GM18505 (cell line): ENCODE measurements at regions not wholly inside any gene's neighbourhood (a gene's known extent, or its start where the extent isn't known, plus 50 kb on each side); places are given as distances from the start of the nearest gene placed in this dataset.
"Not testable (repeated sequence)": the region's sequence is repeated elsewhere in the genome, so short reads cannot be mapped to it uniquely, and the experiment has no call there.

ENCODE experiments used
- ATAC-seq: cut with Tn5 transposase; IDR thresholded peaks from one replicate; pipeline ENCODE4 v1.9.1; 2021; ENCODE audit not compliant: unreplicated experiment
- POLR2A ChIP-seq: IDR thresholded peaks from 4 replicates; pipeline ENCODE4 v1.6.1; 2011; ENCODE audit warnings: borderline replicate concordance; ENCODE audit not compliant: insufficient read depth, insufficient read length; ENCODE audit errors: extremely low read depth

GRCh38 chrX:96006281-96006680, 678.4 kb upstream of the DIAPH2 start:
- ATAC-seq, result no peak

GRCh38 chrX:96027407-96027806, 657.2 kb upstream of the DIAPH2 start:
- no peak for ATAC-seq
- TF ChIP-seq POLR2A, result no peak

More at GRCh38 chrX:96006281-96006680, 678.4 kb upstream of the DIAPH2 start:
- no peak for TF ChIP-seq POLR2A

DNA sequence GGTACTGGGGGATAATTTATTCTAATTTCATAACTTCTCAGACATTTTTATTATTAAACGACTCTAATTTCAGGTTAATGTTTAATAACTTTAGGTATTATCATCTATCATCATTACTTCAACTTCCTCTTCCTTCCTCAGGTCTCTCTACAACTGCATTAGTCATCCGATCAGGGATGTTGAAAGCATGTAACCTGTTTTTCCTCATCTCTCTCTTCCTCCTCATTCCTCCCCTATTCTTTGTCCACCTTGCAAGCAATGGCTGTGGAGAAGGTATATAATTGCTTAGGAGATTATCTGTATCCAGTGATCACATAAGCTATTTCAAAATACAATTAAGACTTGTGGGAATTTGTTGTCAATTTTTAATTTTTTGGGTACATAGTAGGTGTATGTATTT, 632.6 kb upstream of the DIAPH2 start:
- ATAC-seq, result no peak
- no peak for TF ChIP-seq POLR2A

GRCh38 chrX:96081891-96082290, 602.8 kb upstream of the DIAPH2 start:
- no peak for TF ChIP-seq POLR2A
- no peak for ATAC-seq

GRCh38 chrX:96094616-96095015, 590.0 kb upstream of the DIAPH2 start:
- ATAC-seq, result no peak
- no peak for TF ChIP-seq POLR2A

DNA sequence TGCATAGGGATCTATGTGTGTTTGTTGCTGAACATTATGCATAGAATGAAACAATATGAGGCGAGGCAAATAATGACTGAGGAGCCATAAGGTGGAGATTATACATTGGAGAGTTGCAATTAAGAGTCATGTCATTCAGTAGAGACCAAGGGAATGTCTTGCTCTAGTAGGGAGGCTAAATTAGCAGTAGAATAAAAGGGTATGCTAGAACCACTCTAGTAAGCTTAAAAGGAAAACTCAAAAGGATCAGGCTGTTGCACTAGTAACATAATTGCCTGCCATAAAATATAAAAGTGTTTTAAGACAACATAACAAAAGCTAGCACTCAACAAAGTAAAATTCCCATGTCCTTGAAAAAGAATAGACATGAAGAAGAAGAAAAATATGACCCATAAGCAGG, 586.2 kb upstream of the DIAPH2 start:
- no peak for TF ChIP-seq POLR2A
- no peak for ATAC-seq

DNA sequence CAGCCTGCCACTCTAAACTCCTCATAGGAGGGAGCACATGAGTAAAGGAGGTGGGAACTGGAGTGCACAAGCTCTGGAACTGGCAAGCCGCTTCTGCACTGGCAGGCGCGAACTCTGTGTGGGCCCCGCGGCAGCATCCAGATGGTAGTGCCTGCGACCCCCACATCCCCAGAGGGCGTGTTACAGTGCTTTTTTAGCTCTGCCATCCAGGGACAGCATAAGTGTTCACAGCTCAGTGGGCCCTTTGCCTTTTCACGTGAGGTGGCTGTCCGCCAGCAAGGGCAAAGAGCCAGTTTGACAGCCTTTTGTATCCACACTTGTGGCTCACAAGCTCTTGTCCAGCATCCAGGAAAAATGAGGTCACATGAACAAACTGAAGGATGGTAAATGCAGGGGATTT, 581.6 kb upstream of the DIAPH2 start:
- ATAC-seq, result no peak
- no peak for TF ChIP-seq POLR2A

DNA sequence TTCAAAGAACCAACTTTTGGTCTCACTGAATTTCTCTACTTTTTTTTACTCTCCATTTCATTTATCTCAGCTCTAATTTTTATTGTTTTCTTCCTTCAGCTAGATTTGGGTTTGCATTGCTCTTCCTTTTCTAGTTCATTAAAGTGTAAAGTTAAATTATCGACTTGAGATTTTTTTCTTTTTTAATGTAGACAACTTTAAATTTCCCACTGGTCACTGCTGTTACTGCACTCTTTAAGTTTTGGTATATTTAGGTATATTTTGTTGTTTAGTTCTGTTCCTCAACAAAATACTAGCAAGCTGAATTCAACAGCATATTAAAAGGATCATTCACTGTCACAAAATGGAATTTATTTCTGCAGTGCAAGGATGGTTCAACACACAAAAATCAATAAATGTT, 572.0 kb upstream of the DIAPH2 start:
- ATAC-seq, result no peak
- TF ChIP-seq POLR2A, result no peak

DNA sequence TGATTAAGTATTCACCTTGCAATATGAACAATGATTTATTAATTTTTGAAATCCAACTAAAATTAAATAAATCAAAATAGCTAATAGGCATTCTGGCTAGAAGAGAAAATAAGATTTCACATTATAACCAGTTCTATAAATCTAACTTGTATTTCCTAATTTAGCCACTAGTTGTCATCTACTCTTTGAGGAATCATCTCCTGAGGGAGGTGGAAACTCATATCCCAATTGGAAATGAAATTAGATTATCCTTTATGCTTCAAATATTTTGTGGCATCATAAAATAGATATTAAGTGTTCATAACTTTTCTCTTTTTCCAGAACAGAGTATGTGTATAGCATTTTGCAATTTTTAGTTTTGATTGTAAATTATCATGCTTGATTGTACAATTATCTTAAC, 558.5 kb upstream of the DIAPH2 start:
- no peak for TF ChIP-seq POLR2A
- ATAC-seq, result no peak

- not testable (repeated sequence) for ATAC-seq
Observed at GRCh38 chrX:96128058-96128457, 556.6 kb upstream of the DIAPH2 start.

- ATAC-seq, result no peak
- TF ChIP-seq POLR2A, result no peak
Observed at GRCh38 chrX:96140796-96141195, 543.8 kb upstream of the DIAPH2 start.

DNA sequence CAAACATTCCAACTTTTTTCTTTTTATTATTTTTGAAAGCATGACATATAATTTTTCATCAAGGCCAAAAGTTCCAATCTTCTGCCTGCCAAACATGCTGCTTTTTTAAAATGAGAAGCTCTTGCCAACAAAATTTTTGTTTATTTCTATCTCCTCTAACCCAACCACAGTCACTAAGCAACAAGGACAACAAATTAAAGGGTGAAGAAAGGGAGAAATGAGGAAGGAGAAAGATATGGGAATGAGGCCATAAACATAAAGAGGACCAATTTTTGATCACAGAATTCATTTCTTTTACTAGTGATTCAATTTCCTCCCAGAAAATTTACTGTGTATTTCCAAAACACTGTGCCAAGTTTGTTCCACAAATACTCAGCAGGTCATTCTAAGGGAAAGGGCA, 537.0 kb upstream of the DIAPH2 start:
- no peak for ATAC-seq
- TF ChIP-seq POLR2A, result no peak

- ATAC-seq, result no peak
- TF ChIP-seq POLR2A, result no peak
Observed at GRCh38 chrX:96170626-96171025, 514.0 kb upstream of the DIAPH2 start.

DNA sequence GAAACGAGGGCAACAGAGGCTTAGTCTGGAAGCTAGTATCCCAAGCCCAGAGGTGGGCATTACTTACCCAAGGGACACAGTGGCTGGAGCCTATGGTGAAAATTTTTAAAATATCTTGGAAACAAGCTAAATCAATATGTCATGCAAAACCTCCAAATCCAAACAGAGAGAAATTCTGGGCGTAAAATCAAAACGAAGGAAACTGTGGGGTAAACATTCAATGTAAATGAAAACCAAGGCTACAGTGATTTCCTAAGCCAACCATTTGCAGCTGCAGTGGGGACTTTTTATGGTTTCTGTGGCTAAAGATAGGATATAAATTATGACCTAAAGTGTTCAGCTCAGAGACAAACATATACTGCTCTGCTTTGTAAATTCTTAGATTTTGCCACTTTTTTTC, 507.7 kb upstream of the DIAPH2 start:
- TF ChIP-seq POLR2A, result no peak
- ATAC-seq, result no peak

GRCh38 chrX:96181605-96182004, 503.0 kb upstream of the DIAPH2 start:
- no peak for TF ChIP-seq POLR2A
- ATAC-seq, result no peak

DNA sequence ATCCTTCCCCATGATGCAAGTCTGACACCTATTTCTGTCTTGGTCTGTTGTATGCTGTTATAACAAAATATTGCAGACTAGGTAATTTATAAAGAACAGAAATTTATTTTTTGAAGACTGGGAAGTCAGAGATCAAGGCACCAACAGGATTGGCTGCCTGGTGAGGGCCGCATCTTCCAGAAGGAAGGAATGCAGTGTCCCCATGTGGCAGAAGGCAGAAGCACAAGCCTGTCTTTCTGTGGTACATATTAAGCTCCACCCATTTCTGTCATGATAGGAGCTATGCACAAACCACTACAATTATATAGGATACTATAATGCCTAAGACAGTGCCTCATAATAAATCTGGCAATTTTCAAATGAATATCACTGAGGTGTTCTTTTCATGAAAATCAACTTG, 502.3 kb upstream of the DIAPH2 start:
- no peak for ATAC-seq

DNA sequence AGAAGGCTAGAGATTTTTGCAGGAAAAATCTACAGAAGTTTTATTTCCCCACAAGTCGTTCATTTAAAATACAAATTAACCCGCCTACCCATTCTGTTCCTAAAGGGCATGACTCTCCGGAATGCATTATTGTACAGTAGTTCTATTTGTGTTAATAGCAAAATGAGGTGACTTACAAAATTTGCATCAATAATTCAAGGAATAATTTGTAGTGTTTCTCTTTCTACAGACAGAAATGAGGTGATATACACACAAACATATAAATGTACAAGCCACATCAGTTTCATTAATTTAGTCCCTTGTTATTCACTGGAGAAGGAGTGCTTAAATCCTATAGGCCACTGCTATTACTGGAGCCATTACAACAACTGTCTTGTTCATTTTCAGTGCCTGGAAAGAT, 501.3 kb upstream of the DIAPH2 start:
- TF ChIP-seq POLR2A, result no peak
- ATAC-seq, result no peak

More for the DNA sequence above, 502.3 kb upstream of the DIAPH2 start:
- no peak for TF ChIP-seq POLR2A

- ATAC-seq, result no peak
- TF ChIP-seq POLR2A, result no peak
Observed at GRCh38 chrX:96183843-96184242, 500.8 kb upstream of the DIAPH2 start.
